ENCODE measurements at regions not wholly inside any gene's neighbourhood (a gene's known extent, or its start where the extent isn't known, plus 50 kb on each side); places are given as distances from the start of the nearest gene placed in this dataset.

DNA sequence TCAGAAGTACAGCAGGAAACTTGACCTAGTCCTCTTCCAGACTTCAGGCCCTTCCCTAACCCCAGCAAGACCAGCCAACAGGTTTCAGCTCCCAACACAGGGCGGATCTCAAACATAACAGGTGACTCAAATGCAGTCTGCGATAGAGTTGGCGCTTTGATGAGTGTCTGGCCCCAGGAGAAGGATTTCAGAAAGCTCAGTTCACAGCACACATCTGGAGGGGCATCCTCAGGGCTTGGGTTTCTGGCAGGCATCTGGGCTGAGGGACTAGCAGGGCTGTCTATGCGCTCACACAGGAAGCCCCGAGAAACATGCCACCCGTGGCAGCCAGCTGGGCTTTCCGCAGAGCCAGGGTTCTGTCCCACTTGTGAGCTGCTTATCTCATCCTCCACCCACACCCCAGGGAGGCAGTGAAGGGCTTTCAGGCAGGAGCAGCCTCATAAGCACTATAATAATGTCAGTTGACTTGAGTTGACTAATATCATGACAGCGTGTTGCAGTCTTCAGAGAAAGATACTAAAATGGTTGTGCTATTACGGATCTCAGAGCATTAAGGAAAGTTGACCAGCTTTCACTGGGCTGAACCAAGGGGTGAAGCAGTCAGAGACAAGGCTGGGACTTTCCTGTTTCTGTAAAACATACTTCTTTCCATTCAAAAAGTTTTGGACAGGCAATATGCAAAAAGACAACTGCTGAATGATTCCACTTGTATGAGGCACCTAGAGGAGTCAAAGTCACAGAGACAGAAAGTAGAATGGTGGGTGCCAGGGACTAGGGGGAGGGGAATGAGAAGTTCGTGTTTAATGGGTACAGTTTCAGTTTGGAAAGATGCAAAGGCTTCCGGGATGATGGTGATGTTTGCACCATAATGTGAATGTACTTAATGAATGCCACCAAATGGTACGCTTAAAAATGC lies 233.0 kb upstream of the IRF2BP2 start:
- Histone ChIP-seq H3K27ac (replicated peaks) (peak overlapping the region; percentile 92), H3K27me3 (ENCODE audit: insufficient read depth, poor library complexity, severe bottlenecking) (no peaks in the 10 kb centered on the region), H3K4me3 (replicated peaks; ENCODE audit: insufficient read depth, low read length) (no peak overlapping the region)
- DNase-seq (ENCODE audit: low read depth in 1 of 2, low spot score in 1 of 2) = peak in 1 of 2 experiments; percentile 25
- TF ChIP-seq, protein P1, sequence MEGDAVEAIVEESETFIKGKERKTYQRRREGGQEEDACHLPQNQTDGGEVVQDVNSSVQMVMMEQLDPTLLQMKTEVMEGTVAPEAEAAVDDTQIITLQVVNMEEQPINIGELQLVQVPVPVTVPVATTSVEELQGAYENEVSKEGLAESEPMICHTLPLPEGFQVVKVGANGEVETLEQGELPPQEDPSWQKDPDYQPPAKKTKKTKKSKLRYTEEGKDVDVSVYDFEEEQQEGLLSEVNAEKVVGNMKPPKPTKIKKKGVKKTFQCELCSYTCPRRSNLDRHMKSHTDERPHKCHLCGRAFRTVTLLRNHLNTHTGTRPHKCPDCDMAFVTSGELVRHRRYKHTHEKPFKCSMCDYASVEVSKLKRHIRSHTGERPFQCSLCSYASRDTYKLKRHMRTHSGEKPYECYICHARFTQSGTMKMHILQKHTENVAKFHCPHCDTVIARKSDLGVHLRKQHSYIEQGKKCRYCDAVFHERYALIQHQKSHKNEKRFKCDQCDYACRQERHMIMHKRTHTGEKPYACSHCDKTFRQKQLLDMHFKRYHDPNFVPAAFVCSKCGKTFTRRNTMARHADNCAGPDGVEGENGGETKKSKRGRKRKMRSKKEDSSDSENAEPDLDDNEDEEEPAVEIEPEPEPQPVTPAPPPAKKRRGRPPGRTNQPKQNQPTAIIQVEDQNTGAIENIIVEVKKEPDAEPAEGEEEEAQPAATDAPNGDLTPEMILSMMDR (IDR thresholded peaks at IDR 0.05; ENCODE audit: insufficient read depth, low read length) = no peak
- TF ChIP-seq, protein P2, sequence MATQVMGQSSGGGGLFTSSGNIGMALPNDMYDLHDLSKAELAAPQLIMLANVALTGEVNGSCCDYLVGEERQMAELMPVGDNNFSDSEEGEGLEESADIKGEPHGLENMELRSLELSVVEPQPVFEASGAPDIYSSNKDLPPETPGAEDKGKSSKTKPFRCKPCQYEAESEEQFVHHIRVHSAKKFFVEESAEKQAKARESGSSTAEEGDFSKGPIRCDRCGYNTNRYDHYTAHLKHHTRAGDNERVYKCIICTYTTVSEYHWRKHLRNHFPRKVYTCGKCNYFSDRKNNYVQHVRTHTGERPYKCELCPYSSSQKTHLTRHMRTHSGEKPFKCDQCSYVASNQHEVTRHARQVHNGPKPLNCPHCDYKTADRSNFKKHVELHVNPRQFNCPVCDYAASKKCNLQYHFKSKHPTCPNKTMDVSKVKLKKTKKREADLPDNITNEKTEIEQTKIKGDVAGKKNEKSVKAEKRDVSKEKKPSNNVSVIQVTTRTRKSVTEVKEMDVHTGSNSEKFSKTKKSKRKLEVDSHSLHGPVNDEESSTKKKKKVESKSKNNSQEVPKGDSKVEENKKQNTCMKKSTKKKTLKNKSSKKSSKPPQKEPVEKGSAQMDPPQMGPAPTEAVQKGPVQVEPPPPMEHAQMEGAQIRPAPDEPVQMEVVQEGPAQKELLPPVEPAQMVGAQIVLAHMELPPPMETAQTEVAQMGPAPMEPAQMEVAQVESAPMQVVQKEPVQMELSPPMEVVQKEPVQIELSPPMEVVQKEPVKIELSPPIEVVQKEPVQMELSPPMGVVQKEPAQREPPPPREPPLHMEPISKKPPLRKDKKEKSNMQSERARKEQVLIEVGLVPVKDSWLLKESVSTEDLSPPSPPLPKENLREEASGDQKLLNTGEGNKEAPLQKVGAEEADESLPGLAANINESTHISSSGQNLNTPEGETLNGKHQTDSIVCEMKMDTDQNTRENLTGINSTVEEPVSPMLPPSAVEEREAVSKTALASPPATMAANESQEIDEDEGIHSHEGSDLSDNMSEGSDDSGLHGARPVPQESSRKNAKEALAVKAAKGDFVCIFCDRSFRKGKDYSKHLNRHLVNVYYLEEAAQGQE (IDR thresholded peaks at IDR 0.05; ENCODE audit: insufficient replicate concordance, low read depth) = no peak
- TF ChIP-seq SPI1 (IDR thresholded peaks at IDR 0.05; ENCODE audit: borderline replicate concordance, low read depth) = no peak
- peak; percentile 16; the same call in 1 of the 2 replicates for TF ChIP-seq POLR2AphosphoS5 (IDR thresholded peaks at IDR 0.05; ENCODE audit: low read depth)
- TF ChIP-seq GABPA (IDR thresholded peaks at IDR 0.05; ENCODE audit: low read depth) = no peak

DNA sequence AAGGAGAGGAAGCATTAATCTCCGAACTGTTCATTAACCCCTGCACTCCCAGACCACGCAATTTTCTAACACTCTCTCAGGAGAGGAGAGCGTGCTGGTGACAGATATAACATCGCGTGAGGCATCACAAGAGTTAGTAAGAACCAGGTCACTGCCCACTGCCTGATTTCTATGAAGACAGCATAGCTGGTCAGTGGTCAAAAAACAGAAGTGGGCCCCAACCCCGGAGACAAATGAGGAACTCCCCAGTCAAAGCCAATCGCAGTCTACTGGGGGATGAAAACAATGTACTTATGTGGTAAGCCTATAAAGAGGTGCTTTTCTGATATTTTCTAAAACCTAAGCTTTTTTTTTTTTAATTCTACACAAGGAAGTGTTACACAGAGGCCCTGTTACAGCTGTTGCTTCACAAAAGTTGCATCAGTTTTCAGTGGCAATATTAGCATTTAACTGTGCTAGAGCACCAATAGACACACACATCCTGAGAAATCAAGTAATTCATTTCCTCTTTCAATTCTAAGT lies 231.8 kb upstream of the IRF2BP2 start:
- Histone ChIP-seq H3K27me3 (ENCODE audit: insufficient read depth, poor library complexity, severe bottlenecking) (no peaks in the 10 kb centered on the region), H3K27ac (replicated peaks) (peak overlapping the region; percentile 92), H3K4me3 (replicated peaks; ENCODE audit: insufficient read depth, low read length) (no peak overlapping the region)
- TF ChIP-seq, protein P2 (IDR thresholded peaks at IDR 0.05; ENCODE audit: insufficient replicate concordance, low read depth) = peak; percentile 10
- TF ChIP-seq POLR2AphosphoS5 (IDR thresholded peaks at IDR 0.05; ENCODE audit: low read depth) (peak; percentile 83), SPI1 (IDR thresholded peaks at IDR 0.05; ENCODE audit: borderline replicate concordance, low read depth) (peak; percentile 99), GABPA (IDR thresholded peaks at IDR 0.05; ENCODE audit: low read depth) (no peak)
- TF ChIP-seq, protein P1 (IDR thresholded peaks at IDR 0.05; ENCODE audit: insufficient read depth, low read length) = no peak
- DNase-seq (ENCODE audit: low read depth in 1 of 2, low spot score in 1 of 2) = peak; percentile 91 to 96

DNA sequence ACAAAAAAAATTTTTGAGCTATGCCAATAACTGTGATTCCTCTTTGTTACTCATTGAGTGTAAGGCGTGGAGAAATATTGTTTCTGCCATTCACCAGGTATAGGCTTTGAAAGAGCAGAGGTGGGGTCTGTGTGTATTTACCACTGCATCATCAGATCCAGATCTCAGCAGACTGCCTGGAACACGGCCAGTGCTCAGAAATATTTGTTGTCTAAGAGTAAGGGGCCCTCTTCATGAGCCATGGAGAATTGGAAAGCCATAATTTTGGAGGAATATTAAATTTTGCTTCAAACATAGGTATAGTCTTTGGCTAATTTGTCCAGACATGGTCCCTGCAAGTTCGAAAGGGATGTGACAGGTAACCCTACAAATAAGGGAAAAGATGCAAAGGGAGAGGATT lies 231.3 kb upstream of the IRF2BP2 start:
- Histone ChIP-seq H3K27ac (replicated peaks) (peak overlapping the region; percentile 92), H3K27me3 (ENCODE audit: insufficient read depth, poor library complexity, severe bottlenecking) (no peaks in the 10 kb centered on the region), H3K4me3 (replicated peaks; ENCODE audit: insufficient read depth, low read length) (no peak overlapping the region)
- TF ChIP-seq SPI1 (IDR thresholded peaks at IDR 0.05; ENCODE audit: borderline replicate concordance, low read depth) (no peak), POLR2AphosphoS5 (IDR thresholded peaks at IDR 0.05; ENCODE audit: low read depth) (no peak), GABPA (IDR thresholded peaks at IDR 0.05; ENCODE audit: low read depth) (no peak)
- TF ChIP-seq, protein P2 (IDR thresholded peaks at IDR 0.05; ENCODE audit: insufficient replicate concordance, low read depth) = no peak
- TF ChIP-seq, protein P1 (IDR thresholded peaks at IDR 0.05; ENCODE audit: insufficient read depth, low read length) = no peak
- DNase-seq (ENCODE audit: low read depth in 1 of 2, low spot score in 1 of 2) = no peak

All from HL-60 (cell line).